ENCODE measurements at regions not wholly inside any gene's neighbourhood (a gene's known extent, or its start where the extent isn't known, plus 50 kb on each side); places are given as distances from the start of the nearest gene placed in this dataset.
A peak's percentile ranks its signal among the peaks of the same experiment; 100 is the strongest.
"Not testable (repeated sequence)": the region's sequence is repeated elsewhere in the genome, so short reads cannot be mapped to it uniquely, and the experiment has no call there.

GRCh38 chrX:56618323-56618722 lies 54.9 kb downstream of the UBQLN2 start:
- FAIRE-seq, result no peak

GRCh38 chrX:56623316-56623715 lies 59.9 kb downstream of the UBQLN2 start:
- FAIRE-seq, result peak; percentile 33

GRCh38 chrX:56635060-56635459 lies 71.6 kb downstream of the UBQLN2 start:
- FAIRE-seq, result not testable (repeated sequence)

GRCh38 chrX:56661193-56661592 lies 67.8 kb upstream of the NBDY start:
- FAIRE-seq, result no peak

Measured in islet of Langerhans (tissue), 1 donor.